GM12874 (cell line): ENCODE measurements at regions not wholly inside any gene's neighbourhood (a gene's known extent, or its start where the extent isn't known, plus 50 kb on each side); places are given as distances from the start of the nearest gene placed in this dataset.

Experiments
- TF ChIP-seq, protein P1 (sequence below): IDR thresholded peaks from 2 replicates; pipeline ENCODE4 v1.5.1; 2011; ENCODE audit warnings: low read depth, mild to moderate bottlenecking, control low read depth, low read length, moderate library complexity; ENCODE audit not compliant: insufficient read depth

DNA sequence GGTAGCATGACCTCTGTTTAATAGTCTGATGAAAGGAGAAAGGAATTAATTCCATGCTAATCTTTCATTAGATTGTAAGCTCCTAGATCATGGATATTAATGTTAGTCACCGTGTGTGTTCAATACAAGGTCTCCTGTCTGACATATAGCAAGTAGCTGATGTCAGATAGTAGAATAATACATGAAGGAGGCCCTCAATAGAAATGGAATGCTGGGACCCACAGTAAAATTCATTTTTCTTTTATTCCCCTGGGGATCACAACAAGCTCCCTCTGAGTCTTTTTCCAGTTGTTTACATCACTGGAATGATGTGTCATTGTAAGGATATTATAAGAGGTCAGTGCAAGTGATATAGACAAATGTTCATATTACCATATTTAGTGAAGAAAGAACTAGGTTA, 240.3 kb upstream of the TRPC7 start:
- TF ChIP-seq, protein P1, sequence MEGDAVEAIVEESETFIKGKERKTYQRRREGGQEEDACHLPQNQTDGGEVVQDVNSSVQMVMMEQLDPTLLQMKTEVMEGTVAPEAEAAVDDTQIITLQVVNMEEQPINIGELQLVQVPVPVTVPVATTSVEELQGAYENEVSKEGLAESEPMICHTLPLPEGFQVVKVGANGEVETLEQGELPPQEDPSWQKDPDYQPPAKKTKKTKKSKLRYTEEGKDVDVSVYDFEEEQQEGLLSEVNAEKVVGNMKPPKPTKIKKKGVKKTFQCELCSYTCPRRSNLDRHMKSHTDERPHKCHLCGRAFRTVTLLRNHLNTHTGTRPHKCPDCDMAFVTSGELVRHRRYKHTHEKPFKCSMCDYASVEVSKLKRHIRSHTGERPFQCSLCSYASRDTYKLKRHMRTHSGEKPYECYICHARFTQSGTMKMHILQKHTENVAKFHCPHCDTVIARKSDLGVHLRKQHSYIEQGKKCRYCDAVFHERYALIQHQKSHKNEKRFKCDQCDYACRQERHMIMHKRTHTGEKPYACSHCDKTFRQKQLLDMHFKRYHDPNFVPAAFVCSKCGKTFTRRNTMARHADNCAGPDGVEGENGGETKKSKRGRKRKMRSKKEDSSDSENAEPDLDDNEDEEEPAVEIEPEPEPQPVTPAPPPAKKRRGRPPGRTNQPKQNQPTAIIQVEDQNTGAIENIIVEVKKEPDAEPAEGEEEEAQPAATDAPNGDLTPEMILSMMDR: no peak

DNA sequence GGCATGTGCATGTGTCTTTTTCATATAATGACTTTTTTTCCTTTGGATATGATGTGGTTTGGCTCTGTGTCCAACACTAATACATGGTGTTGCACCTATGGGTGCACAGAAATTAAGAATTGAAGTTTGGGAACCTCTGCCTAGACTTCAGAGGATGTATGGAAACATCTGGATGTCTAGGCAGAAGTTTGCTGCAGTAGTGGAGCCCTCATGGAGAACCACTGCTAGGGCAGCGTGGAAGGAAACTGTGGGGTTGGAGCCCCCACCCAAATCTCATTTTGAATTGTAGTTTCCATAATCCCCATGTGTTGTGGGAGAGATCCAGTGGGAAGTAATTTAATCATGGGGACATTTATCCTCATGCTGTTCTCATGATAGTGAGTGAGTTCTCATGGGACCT, 235.0 kb upstream of the TRPC7 start:
- TF ChIP-seq, protein P1: no peak

DNA sequence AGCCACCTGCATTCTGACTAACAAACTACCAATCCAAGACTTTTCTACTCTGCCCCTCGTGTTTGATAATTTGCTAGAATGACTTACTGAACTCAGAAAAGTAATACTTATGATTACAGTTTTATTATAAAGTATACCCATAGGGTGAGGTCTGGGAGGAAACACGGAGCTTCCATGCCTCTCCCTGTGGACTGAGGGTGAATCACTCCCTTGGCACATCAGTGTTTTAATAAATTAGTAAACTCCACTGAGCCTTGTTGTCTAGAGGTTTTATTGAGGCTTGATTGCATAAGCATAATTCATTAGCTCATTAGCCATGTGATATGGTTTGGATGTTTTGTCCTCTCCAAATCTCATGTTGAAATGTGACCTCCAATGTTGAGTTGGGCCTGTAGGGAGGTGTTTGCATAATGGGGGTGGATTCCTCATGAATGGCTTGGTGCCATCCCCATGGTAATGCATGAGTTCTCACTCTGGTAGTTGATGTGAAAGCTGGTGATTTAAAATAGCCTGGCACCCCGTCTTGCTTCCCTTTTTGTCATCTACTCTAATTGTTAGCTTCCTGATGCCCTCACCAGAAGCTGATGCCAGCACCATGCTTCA, 233.6 kb upstream of the TRPC7 start:
- TF ChIP-seq, protein P1: no peak

DNA sequence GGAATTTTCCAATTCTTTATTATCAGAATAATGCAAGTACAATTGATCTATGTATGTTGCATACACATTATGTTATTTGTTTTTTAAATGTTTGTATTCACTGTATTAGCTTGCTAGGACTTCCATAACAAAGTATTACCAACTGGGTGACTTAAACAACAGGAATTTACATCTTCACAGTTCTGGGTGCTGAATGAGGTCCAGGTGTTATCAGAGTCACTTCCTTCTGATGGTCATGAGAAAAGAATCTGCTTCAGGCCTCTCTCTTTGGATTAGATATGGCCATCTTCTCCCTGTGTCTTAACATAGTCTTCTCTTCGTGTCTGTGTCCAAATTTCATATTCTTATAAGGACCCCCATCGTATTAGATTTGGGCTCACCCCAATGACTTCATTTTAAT, 229.1 kb upstream of the TRPC7 start:
- TF ChIP-seq, protein P1: no peak

DNA sequence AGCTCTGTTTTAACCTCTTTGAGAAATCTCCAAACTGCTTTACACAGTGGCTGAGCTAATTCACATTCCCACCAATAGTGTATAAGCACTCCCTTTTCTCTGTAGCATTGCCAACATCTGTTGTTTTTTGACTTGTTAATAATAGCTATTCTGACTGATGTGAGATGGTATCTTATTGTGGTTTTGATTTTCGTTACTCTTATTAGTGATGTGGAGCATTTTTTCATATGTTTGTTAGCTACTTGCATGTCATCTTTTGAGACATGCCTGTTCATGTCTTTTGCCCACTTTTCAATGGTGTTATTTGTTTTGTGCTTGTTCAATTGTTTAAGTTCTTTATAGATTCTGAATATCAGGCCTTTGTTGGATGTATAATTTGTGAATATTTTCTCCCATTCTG, 225.2 kb upstream of the TRPC7 start:
- TF ChIP-seq, protein P1: no peak

DNA sequence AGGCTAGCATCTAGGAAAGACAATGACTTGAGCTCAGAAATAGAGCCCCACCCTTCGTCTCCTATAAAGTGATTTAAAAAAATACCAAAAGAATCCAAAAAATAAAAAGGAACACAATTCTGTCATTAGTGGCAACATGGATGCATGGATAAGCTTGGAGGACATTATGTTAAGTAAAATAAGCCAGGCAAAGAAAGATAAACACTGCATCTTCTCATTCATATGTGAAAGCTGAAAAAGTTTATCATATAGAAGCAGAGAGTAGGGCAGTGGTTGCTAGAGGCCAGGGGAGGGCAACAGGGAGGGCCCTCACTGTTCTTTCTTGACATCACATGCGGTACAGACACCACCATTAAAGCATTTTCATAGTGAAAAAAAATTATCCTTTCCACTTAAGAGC, 220.9 kb upstream of the TRPC7 start:
- TF ChIP-seq, protein P1: no peak

DNA sequence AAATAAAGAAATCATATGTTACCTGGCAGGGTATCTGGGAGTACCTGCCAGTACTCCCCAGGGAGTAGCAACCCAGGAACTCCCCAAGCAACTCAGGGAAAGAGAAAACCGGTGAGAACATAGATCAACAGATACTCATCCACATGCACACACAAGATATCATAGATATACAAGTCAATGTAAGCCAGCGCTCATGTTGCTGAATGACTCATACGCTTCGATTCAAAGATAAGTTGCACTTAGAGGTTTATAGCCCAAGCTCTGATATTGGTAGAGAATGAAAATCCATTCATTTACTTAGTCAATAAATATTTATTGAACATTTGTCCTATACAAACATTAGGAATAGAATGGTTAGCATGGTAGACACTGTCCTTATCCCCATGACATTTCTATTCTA, 219.1 kb upstream of the TRPC7 start:
- TF ChIP-seq, protein P1: no peak
